Osteocyte (in vitro differentiated cells): ENCODE measurements at regions not wholly inside any gene's neighbourhood (a gene's known extent, or its start where the extent isn't known, plus 50 kb on each side); places are given as distances from the start of the nearest gene placed in this dataset.

ENCODE experiments used
- DNase-seq: peaks from one replicate; pipeline ENCODE4 v3.0.0; 2021; ENCODE audit warnings: mixed read lengths; ENCODE audit not compliant: unreplicated experiment; ENCODE audit errors: extremely low spot score
- H3K27ac Mint-ChIP-seq: one replicate; pipeline ENCODE4 v1.8.0; 2021; ENCODE audit warnings: mild to moderate bottlenecking, mixed read lengths; ENCODE audit not compliant: unreplicated experiment
- H3K27me3 Mint-ChIP-seq: one replicate; pipeline ENCODE4 v1.8.0; 2021; ENCODE audit warnings: mixed read lengths; ENCODE audit not compliant: unreplicated experiment
- H3K36me3 Mint-ChIP-seq: one replicate; pipeline ENCODE4 v1.8.0; 2021; ENCODE audit warnings: mixed read lengths; ENCODE audit not compliant: unreplicated experiment
- H3K4me1 Mint-ChIP-seq: one replicate; pipeline ENCODE4 v1.8.0; 2021; ENCODE audit warnings: mixed read lengths; ENCODE audit not compliant: unreplicated experiment
- H3K4me3 Mint-ChIP-seq: one replicate; pipeline ENCODE4 v1.8.0; 2021; ENCODE audit warnings: mild to moderate bottlenecking, moderate library complexity, mixed read lengths; ENCODE audit not compliant: unreplicated experiment
- H3K9me3 Mint-ChIP-seq: one replicate; pipeline ENCODE4 v1.8.0; 2021; ENCODE audit warnings: mixed read lengths; ENCODE audit not compliant: unreplicated experiment
- TF ChIP-seq, protein P1 (sequence below): fragments of 200-600 bp; sonication (generic); IDR thresholded peaks from 2 replicates; pipeline ENCODE4 v1.5.0; 2021; ENCODE audit warnings: antibody characterized with exemption, mild to moderate bottlenecking, moderate library complexity

DNA sequence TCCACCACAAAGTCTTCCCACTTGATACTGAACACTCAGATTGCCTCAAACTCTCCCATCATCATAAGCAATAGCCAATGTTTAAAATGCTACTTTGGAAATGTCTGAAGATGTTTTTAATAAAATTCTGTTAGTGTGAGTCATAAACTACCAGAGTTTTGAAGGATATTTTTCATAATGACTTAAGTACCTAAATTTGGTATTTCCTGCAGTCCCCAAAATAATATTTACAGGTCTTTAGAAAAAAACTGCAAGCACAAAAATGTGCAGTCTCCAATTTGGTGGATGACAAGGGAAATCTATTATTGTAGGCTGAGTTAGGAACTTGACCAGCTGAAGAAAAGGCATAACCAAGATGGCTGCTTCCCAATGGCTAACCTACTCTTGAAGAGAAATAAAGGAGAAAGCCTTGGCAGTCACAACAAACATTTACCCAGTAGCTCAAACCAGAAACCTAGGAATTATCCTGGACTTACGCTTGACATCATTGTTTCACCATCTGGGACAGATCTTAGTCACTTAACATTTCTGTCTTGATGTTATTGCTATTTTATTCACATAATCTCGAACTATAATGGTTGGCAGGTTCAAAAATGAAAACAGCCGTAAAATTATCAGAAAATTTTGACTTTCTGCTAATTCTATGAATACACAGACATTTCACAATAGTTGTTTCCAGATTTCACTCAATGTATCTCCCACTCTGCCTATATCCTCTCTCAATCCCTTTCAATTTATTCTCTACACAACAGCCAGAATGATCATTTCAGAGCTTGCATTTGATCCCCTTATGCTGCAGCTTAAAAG is 111.2 kb upstream of the STEAP1B start:
- Mint-ChIP-seq H3K9me3 (peaks cover 3% of the 10 kb centered on the region), H3K27me3 (no peaks in the 10 kb centered on the region), H3K36me3 (no peaks in the 10 kb centered on the region), H3K4me3 (no peak overlapping the region), H3K4me1 (peaks cover 25% of the 10 kb centered on the region), H3K27ac (peak overlapping the region; percentile 43)
- TF ChIP-seq, protein P1, sequence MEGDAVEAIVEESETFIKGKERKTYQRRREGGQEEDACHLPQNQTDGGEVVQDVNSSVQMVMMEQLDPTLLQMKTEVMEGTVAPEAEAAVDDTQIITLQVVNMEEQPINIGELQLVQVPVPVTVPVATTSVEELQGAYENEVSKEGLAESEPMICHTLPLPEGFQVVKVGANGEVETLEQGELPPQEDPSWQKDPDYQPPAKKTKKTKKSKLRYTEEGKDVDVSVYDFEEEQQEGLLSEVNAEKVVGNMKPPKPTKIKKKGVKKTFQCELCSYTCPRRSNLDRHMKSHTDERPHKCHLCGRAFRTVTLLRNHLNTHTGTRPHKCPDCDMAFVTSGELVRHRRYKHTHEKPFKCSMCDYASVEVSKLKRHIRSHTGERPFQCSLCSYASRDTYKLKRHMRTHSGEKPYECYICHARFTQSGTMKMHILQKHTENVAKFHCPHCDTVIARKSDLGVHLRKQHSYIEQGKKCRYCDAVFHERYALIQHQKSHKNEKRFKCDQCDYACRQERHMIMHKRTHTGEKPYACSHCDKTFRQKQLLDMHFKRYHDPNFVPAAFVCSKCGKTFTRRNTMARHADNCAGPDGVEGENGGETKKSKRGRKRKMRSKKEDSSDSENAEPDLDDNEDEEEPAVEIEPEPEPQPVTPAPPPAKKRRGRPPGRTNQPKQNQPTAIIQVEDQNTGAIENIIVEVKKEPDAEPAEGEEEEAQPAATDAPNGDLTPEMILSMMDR: no peak
- no peak for DNase-seq

DNA sequence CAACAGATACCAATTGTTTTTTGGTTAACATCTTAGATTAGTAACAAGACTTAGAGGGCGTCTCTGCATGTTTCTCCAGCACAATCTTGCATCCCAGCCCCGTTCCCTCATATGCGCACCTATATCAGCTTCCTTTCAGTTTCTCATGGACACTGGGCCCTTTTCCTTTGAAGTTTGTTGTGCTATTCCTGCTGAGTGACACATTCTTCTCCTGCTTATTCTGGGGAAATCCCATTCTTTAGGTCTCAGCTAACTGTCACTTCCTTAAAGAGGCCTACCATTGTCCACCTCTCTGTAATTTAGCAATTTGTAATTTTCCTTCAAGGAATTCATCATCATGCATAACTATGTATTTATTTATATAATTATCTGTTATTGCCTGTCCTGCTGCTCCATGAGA is 110.3 kb upstream of the STEAP1B start:
- Mint-ChIP-seq H3K27ac (no peak overlapping the region), H3K36me3 (no peaks in the 10 kb centered on the region), H3K4me3 (no peak overlapping the region), H3K4me1 (peaks cover 25% of the 10 kb centered on the region), H3K9me3 (no peaks in the 10 kb centered on the region), H3K27me3 (no peaks in the 10 kb centered on the region)
- TF ChIP-seq, protein P1: no peak
- no peak for DNase-seq

DNA sequence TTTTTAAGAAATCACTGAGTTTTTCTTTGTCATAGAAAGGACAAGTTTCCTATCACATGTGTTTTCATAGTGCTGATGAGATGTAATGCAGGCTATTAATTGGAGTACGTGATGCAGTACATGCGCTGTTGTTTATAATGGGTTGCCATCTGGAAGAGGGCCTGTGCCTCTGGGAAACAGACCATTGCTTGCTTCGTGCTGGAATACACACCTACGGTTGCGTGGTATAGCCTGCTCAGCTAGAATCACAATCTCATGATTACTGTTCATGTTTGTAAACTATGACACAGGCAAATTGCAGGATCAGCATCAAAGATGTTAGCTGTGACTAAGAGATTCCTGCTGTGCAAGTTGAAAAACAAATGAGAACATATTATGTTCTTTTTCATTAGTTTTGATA is 107.2 kb upstream of the STEAP1B start:
- Mint-ChIP-seq H3K4me3 (no peak overlapping the region), H3K4me1 (peaks cover 18% of the 10 kb centered on the region), H3K9me3 (no peaks in the 10 kb centered on the region), H3K27me3 (no peaks in the 10 kb centered on the region), H3K27ac (no peak overlapping the region), H3K36me3 (no peaks in the 10 kb centered on the region)
- TF ChIP-seq, protein P1: no peak
- DNase-seq: no peak

DNA sequence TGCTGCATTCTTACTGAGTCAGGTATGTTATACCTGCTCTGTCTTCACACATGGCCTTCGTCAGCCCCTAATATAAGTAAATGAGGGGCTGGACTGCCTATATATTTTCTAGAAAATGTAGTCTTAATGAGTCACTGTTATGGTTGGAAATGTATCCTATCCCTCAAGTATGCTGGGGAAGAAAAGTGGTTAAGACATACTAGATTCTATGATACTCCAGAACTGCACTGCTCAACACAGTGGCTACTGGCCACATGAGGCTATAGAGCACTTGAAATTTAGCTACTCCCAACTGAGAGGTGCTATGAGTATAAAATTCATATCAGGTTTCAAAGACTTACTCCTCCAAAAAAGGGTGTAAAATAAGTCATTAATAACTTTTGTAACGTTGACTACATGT is 104.3 kb upstream of the STEAP1B start:
- no peak overlapping the region for H3K27ac Mint-ChIP-seq
- DNase-seq: no peak
- H3K4me1 Mint-ChIP-seq: peaks cover 13% of the 10 kb centered on the region
- no peak overlapping the region for H3K4me3 Mint-ChIP-seq
- no peaks in the 10 kb centered on the region for H3K9me3 Mint-ChIP-seq
- TF ChIP-seq, protein P1: no peak
- H3K36me3 Mint-ChIP-seq: no peaks in the 10 kb centered on the region
- H3K27me3 Mint-ChIP-seq: no peaks in the 10 kb centered on the region

DNA sequence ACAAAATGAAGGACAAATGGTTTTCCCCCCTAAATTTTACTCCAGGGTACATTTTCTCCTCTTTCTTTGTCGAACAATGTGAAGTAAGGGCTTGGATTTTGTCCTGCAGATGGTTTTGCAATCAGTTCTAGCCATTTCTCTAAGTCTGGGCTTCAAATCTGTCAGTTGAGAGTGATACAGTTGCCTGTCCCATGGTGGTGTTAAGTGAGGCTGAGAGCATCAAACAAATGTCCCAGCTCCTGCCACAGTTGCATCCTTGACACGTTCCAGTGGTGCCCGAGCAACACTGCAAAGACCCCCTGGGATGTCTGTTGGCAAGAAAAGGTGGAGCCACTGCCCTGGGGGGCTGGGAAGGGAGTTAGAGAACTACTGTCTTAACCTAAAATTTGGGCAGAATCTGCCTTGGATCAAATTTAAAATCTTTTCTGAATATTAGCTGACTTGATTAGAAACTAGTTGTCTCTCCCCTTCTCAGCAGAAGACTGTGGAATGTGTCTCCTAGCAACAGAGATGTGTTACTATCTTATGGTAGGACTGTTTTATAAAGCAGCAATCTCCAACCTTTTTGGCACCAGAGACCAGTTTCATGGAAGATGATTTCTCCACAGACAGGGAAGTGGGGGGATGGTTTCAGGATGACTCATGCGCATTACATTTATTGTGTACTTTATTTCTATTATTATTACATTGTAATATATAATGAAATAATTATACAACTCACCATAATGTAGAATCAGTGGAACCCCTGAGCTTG is 102.0 kb upstream of the STEAP1B start:
- TF ChIP-seq, protein P1: no peak
- Mint-ChIP-seq H3K27me3 (no peaks in the 10 kb centered on the region), H3K9me3 (no peaks in the 10 kb centered on the region), H3K4me3 (no peak overlapping the region), H3K36me3 (no peaks in the 10 kb centered on the region), H3K4me1 (peaks cover 16% of the 10 kb centered on the region), H3K27ac (peak overlapping the region; percentile 39)
- no peak for DNase-seq
